Superior temporal gyrus (tissue), 1 donor: ENCODE measurements at regions not wholly inside any gene's neighbourhood (a gene's known extent, or its start where the extent isn't known, plus 50 kb on each side); places are given as distances from the start of the nearest gene placed in this dataset.
"Not testable (repeated sequence)": the region's sequence is repeated elsewhere in the genome, so short reads cannot be mapped to it uniquely, and the experiment has no call there.

Experiments
- DNase-seq: peaks from one replicate; pipeline ENCODE4 v3.0.0-alpha.2; 2016; ENCODE audit errors: extremely low spot score

DNA sequence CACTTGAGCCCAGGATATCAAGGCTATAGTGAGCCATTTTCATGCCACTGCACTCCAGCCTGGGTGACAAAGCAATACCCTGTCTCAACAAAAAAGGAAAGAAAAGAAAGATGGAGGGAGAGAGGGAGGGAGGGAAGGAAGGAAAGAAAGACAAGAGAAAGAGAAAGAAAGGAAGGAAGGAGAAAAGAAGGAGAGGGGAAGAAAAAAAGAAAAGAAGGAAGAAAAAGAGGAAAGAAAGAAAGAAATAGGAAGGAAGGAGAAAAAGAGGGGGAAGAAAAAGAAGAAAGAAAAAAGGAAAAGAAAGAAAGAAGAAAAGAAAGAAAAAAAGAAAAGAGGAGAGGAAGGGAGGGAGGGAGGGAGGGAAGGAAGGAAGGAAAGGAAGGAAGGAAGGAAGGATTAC, 321.5 kb upstream of the CNTNAP2 start:
- DNase-seq: no peak

- no peak for DNase-seq
Measured at GRCh38 chr7:145784809-145785780, 331.5 kb upstream of the CNTNAP2 start.

DNA sequence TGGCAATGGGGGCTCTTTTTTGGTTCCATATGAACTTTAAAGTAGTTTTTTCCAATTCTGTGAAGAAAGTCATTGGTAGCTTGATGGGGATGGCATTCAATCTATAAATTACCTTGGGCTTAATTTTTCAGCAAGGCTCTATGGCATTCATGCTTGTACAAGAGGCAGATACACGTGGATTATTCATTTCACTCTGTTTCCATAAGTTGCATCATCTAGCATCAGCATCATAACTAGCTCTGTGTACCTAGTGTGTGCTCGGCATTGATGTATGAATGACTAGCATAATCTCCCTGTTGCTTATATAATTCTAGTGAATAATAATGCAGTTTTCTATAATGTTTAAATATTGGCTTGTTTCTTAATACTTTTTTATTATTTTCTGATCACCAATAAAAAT, 335.2 kb upstream of the CNTNAP2 start:
- not testable (repeated sequence) for DNase-seq

DNA sequence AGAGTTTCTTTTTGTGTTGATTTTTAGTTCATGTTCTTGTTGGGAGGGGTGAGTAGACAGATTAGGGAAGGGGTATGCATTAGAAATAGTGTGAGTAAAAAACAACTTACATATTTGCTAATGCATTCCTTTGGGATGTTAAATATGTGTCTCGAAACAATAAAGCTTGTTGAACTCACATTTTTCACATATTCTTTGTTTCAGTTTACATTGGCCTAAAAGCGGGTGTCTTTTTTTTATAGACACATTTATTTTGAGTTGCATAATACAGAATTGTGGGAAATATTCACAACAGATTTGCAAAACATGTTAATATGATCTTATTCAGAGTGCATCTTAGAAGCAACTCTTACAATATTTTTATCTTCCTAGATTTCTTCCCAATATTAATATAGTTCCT, 337.5 kb upstream of the CNTNAP2 start:
- DNase-seq: no peak

DNA sequence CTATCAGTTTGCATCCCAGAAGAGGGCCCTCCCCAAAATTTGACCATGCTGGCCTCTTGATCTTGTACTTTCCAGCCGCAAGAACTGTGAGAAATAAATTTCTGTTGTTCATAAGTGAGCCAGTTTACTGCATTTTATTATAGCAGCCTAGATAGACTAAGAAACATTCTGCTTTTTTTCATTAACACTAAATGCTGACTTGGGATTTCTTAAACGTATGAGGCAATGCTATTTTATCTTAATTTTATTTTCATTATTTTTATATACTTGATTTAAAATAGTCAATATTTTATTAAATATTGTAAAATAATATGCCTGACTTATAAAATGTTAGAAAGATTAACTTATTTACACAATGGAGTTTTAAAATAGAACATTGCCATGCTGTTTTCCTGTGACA, 341.8 kb upstream of the CNTNAP2 start:
- no peak for DNase-seq

DNA sequence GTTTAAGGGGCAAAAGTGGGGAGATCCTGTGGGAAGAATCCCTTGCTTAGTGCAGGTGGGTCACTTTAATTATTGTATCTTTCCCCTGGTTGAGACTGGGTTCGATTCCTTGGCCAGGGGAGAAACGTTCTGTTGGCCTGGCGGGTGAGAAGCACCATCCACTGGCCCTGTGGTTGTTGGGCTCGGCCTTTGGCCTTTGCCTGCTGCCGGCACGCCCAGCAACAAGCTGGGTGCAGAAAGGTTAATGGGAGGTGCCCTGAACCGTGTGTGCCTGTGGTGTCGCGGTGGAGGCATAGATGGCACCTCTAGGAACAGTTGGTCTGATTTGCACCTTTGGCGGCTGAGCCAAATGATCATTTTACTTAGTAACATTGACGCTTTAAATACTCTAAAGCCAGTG, 363.6 kb upstream of the CNTNAP2 start:
- DNase-seq: no peak

- DNase-seq: no peak
Measured at GRCh38 chr7:145737617-145738016, 379.0 kb upstream of the CNTNAP2 start.

- DNase-seq: no peak
Measured at GRCh38 chr7:145735061-145735460, 381.5 kb upstream of the CNTNAP2 start.

DNA sequence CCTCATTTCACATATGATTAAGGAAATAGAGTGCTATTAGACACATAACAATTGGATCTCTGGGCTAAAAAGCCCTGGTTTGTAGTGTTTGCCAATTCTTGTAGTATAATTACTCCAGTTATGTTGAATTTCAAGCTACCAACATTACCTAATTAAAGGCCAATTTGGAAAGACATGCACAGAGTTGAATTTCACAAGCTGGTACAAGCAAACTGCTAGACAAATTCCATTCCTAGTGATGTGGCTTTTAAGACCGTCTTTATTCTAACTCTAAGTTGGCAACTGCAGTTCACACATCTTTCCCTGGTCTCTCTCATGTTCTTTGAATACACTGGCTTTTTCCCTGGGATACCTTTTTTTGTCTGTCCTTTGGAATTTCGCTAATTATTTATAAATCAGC, 384.1 kb upstream of the CNTNAP2 start:
- DNase-seq: no peak

- DNase-seq: no peak
Measured at GRCh38 chr7:145729691-145730090, 386.9 kb upstream of the CNTNAP2 start.

DNA sequence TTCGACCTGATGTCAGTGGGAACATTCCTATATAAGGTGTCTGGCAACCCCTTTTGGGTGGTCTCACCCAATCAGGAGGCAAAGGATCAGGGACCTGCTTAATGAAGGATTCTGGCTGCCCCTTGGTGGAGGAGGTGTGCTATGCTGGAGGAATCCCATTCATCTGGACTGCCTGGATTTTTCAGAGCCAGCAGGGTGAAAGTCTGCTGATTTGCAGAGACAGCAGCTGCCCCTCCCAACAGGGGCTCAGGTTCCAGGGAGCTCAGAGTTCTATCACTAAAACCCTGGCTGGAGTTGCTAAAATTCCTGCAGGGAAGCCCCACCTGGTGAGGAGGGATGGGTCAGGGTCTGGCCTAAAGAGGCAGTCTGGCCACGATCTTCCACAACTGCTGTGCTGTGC, 398.5 kb upstream of the CNTNAP2 start:
- DNase-seq: no peak

- no peak for DNase-seq
Measured at GRCh38 chr7:145700488-145700887, 416.1 kb upstream of the CNTNAP2 start.

DNA sequence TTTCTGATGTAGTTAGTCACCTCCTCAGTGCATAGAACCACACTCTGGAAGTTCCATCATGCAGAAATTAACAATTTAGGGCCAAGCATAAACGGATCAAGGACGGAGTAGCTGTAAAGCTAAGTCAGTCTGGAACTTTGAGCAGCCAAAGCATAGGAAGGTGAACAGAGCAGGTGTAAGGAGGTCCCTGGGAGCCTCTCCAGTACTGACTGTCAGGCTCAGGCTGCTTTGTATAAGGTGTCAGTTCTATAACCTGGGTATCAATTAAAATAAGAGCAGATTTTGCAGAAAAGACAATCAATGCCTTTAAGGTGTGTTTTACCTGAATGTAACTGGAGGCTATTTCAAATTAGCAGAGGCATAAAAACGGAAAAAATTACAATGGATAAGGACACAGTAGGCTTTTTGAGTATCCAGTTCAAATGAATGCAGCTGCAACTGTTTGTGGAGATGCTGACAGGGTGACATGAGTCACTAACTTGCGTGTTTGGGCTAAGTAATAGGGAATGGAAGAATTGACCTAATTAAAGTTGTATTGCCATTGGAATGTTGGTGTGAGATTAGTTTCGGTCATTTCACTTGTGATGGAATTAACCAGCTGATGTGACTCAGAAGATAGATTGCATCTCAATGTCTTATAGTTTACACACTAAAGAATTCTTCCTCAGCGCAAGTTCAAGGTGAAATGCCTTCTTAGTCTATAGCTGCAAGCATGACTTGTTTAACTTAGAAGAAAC, 417.9 kb upstream of the CNTNAP2 start:
- DNase-seq: no peak

- not testable (repeated sequence) for DNase-seq
Measured at GRCh38 chr7:145697412-145698107, 419.0 kb upstream of the CNTNAP2 start.

DNA sequence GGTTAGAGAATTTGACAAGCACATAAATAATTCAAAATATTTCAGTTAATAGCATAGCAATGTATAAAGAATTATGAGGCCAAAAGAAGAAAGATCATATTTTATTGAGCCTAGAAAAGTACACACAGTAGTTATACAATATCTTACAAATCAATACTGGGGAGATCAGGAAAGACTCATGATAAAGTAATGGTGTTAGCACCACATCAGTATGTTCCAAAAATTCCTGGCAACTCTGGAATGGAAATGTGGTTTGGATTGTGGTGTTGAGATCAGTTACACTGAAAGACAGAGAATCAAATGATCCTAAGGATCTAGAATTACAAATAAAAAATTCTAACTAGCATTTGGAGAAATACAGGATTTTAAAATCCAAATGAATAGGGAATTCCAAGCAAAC, 420.5 kb upstream of the CNTNAP2 start:
- DNase-seq: no peak

- no peak for DNase-seq
Measured at GRCh38 chr7:145692237-145692950, 424.2 kb upstream of the CNTNAP2 start.

GRCh38 chr7:145691377-145691914, 425.2 kb upstream of the CNTNAP2 start:
- DNase-seq: no peak

DNA sequence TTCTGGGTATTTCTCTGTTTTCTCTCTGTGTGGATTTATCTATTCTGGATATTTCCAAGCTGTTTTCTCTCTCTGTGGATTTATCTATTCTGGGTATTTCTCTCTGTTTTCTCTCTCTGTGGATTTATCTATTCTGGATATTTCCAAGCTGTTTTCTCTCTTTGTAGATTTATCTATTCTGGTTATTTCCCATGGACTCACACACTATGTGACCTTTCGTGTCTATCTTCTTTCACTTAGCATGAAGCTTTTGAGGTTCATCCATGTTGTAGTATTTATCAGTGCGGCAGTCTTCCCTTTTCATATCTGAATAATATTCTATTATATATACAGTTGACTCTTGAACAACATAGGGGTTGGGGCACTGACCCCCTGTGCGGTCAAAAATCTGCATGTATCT, 435.0 kb upstream of the CNTNAP2 start:
- no peak for DNase-seq

- DNase-seq: no peak
Measured at GRCh38 chr7:145681159-145681558, 435.4 kb upstream of the CNTNAP2 start.

DNA sequence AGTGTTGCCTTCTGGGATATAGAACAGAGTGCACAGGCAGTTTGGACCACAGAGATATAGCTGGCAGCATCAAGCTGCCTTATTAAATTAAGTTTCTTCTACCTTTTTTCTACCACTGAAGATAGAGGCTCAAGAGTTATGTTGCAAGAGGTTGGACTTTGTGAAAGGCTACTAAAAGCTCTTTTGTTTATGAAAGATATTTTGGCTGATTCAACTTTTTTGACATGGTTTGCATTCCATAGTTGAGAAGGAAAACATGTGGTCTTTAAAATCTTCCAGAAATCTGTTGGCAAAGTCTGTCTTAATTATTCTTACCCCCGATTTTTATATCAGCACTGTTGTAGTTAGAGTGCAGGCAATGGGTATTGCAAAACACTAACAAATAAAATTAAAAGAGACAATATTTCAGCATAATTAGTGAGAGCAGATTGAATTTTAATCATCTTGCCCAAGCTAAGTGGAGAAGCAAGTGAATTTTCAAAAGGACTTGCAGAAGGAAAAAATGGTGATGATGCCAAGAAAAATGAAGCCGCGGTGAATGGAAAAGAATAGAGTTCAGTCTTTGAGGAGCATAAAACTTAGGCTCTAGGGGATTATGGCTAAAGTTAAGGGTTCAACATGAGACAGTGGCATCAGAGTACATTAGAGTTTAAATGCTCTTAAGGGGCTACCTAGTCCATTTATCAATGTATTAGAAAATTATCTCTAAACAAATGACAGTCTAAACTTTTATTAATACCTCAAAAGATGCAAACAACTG, 450.9 kb upstream of the CNTNAP2 start:
- no peak for DNase-seq

DNA sequence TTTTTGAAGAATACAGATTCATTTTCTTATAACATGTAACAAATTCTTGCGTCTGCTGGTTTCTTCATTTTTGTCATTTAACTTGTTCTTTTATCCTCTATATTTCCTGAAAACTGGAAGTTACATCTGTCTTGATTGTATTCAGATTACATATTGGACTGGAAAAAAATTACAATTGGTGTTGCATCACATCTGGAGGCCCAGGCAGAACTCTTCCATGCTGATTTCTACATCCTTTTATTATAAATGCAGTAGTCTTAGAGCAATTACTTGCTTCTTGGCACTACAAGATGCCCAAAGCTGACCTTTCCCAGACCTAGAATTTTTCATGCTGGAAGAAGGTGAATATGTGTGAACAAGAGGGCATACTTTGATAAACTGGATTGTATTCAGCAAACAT, 460.9 kb upstream of the CNTNAP2 start:
- DNase-seq: no peak
